ENCODE measurements at regions not wholly inside any gene's neighbourhood (a gene's known extent, or its start where the extent isn't known, plus 50 kb on each side); places are given as distances from the start of the nearest gene placed in this dataset.

- Histone ChIP-seq H3K27me3 (no peaks in the 10 kb centered on the region), H3K4me1 (no peaks in the 10 kb centered on the region), H3K27ac (no peak overlapping the region), H3K4me3 (no peak overlapping the region), H3K9me3 (peaks cover 0 to 5% (median 0%) of the 10 kb centered on the region in 4 donors), H3K36me3 (no peaks in the 10 kb centered on the region)
- WGBS, 2 donors: 39 to 48% methylated on average over 1 of the region's 1 CpG
- TF ChIP-seq EP300 (IDR thresholded peaks at IDR 0.05) (no peak), CTCF (IDR thresholded peaks at IDR 0.05) (no peak), POLR2A (IDR thresholded peaks at IDR 0.05) (no peak)
- DNase-seq (ENCODE audit: low spot score in 2 of 2): no peak
Observed at GRCh38 chr5:130335117-130335516, 430.9 kb downstream of the CHSY3 start.

GRCh38 chr5:130333089-130333488 lies 428.8 kb downstream of the CHSY3 start:
- Histone ChIP-seq H3K4me1 (no peaks in the 10 kb centered on the region), H3K27me3 (no peaks in the 10 kb centered on the region), H3K36me3 (no peaks in the 10 kb centered on the region), H3K9me3 (peaks cover 0 to 11% (median 0%) of the 10 kb centered on the region in 4 donors), H3K27ac (no peak overlapping the region), H3K4me3 (no peak overlapping the region)
- TF ChIP-seq EP300 (IDR thresholded peaks at IDR 0.05) (no peak), POLR2A (IDR thresholded peaks at IDR 0.05) (no peak), CTCF (IDR thresholded peaks at IDR 0.05) (no peak)
- no peak for DNase-seq (ENCODE audit: low spot score in 2 of 2)
- 64 to 74% methylated on average over 2 of the region's 2 CpGs for WGBS, 2 donors

GRCh38 chr5:130331332-130331731 lies 427.1 kb downstream of the CHSY3 start:
- no peaks in the 10 kb centered on the region for H3K27me3 ChIP-seq
- H3K9me3 ChIP-seq: peaks cover 0 to 11% (median 0%) of the 10 kb centered on the region in 4 donors
- no peak for TF ChIP-seq POLR2A (IDR thresholded peaks at IDR 0.05)
- no peak for TF ChIP-seq CTCF (IDR thresholded peaks at IDR 0.05)
- TF ChIP-seq EP300 (IDR thresholded peaks at IDR 0.05): no peak
- H3K4me3 ChIP-seq: no peak overlapping the region
- no peaks in the 10 kb centered on the region for H3K36me3 ChIP-seq
- H3K4me1 ChIP-seq: no peaks in the 10 kb centered on the region
- 97 to 98% methylated on average over 3 of the region's 3 CpGs for WGBS, 2 donors
- H3K27ac ChIP-seq: no peak overlapping the region
- no peak for DNase-seq (ENCODE audit: low spot score in 2 of 2)

GRCh38 chr5:130324953-130325671 lies 420.8 kb downstream of the CHSY3 start:
- no peak for TF ChIP-seq CTCF (IDR thresholded peaks at IDR 0.05)
- no peak for TF ChIP-seq POLR2A (IDR thresholded peaks at IDR 0.05)
- TF ChIP-seq EP300 (IDR thresholded peaks at IDR 0.05): no peak
- DNase-seq (ENCODE audit: low spot score in 2 of 2): no peak
- Histone ChIP-seq H3K4me3 (no peak overlapping the region), H3K9me3 (peaks cover 0 to 12% (median 0%) of the 10 kb centered on the region in 4 donors), H3K4me1 (no peaks in the 10 kb centered on the region), H3K27ac (no peak overlapping the region), H3K27me3 (no peaks in the 10 kb centered on the region), H3K36me3 (no peaks in the 10 kb centered on the region)
- WGBS, 2 donors: 80 to 89% methylated on average over 7 of the region's 7 CpGs

- TF ChIP-seq POLR2A (IDR thresholded peaks at IDR 0.05) (no peak), EP300 (IDR thresholded peaks at IDR 0.05) (no peak), CTCF (IDR thresholded peaks at IDR 0.05) (no peak)
- H3K4me1 ChIP-seq: no peaks in the 10 kb centered on the region
- peaks cover 0 to 6% (median 0%) of the 10 kb centered on the region in 4 donors for H3K9me3 ChIP-seq
- no peaks in the 10 kb centered on the region for H3K27me3 ChIP-seq
- DNase-seq (ENCODE audit: low spot score in 2 of 2): no peak
- no peak overlapping the region for H3K27ac ChIP-seq
- no peaks in the 10 kb centered on the region for H3K36me3 ChIP-seq
- WGBS, 2 donors: 62 to 84% methylated on average over 3 of the region's 3 CpGs
- H3K4me3 ChIP-seq: no peak overlapping the region
Observed at GRCh38 chr5:130323804-130324454, 419.7 kb downstream of the CHSY3 start.
